H1 (cell line): ENCODE measurements at regions not wholly inside any gene's neighbourhood (a gene's known extent, or its start where the extent isn't known, plus 50 kb on each side); places are given as distances from the start of the nearest gene placed in this dataset.

ENCODE experiments used
- CTCF ChIA-PET: fragments of 300-600 bp; sonication (Branson Sonifier 250); formaldehyde crosslinking; loops from one replicate; lab custom pipeline; 2021; ENCODE audit not compliant: partially characterized antibody; lab: Charles Lee
- POLR2A ChIA-PET: fragments of 300-600 bp; sonication (Branson Sonifier 250); formaldehyde crosslinking; loops from one replicate; lab custom pipeline; 2021; ENCODE audit warnings: inconsistent platforms; ENCODE audit not compliant: partially characterized antibody; lab: Charles Lee
- DNase-seq, 2 experiments: peaks; one replicate each; pipeline versions ENCODE4 v3.0.0 to v3.0.0-alpha.2; 2010 to 2022; ENCODE audit warnings: low spot score in 2 of 2, low read depth in 1 of 2, mixed read lengths in 1 of 2
- FAIRE-seq: peaks from 2 replicates; lab custom pipeline; 2011; peaks lifted over from hg19 to GRCh38; lab: Jason Lieb, UNC
- H2AFZ ChIP-seq: 2 replicates; pipeline ENCODE4 v1.8.1; 2012; ENCODE audit warnings: low read length, inconsistent platforms
- H2AK5ac ChIP-seq: 2 replicates; pipeline ENCODE4 v1.6.1; 2013; ENCODE audit warnings: low read depth, low read length
- H2BK120ac ChIP-seq: replicated peaks from 2 replicates; pipeline ENCODE3; 2013; ENCODE audit warnings: low read depth, low read length, inconsistent platforms
- H2BK12ac ChIP-seq: 2 replicates; pipeline ENCODE4 v1.6.1; 2013; ENCODE audit warnings: low read depth, low read length
- H2BK15ac ChIP-seq: 2 replicates; pipeline ENCODE4 v1.6.1; 2013; ENCODE audit warnings: low read length
- H2BK20ac ChIP-seq: 2 replicates; pipeline ENCODE4 v1.6.1; 2013; ENCODE audit warnings: low read length
- H2BK5ac ChIP-seq: 2 replicates; pipeline ENCODE4 v1.6.1; 2013; ENCODE audit warnings: low read depth, low read length
- H3K14ac ChIP-seq: 2 replicates; pipeline ENCODE4 v1.6.1; 2013; ENCODE audit warnings: inconsistent platforms; ENCODE audit not compliant: insufficient read length
- H3K18ac ChIP-seq: 2 replicates; pipeline ENCODE4 v1.6.1; 2013; ENCODE audit warnings: low read length; ENCODE audit errors: extremely low read depth
- H3K23ac ChIP-seq: 2 replicates; pipeline ENCODE4 v1.6.1; 2013; ENCODE audit warnings: inconsistent platforms; ENCODE audit not compliant: insufficient read length
- H3K23me2 ChIP-seq: 2 replicates; pipeline ENCODE4 v1.6.1; 2013; ENCODE audit warnings: low read depth, low read length
- H3K27ac ChIP-seq: 2 replicates; pipeline ENCODE4 v1.6.1; 2011; ENCODE audit warnings: low read depth, low read length, inconsistent platforms
- H3K27me3 ChIP-seq, 4 experiments: replicated peaks in 1 of 4; 1 replicate in 1 of 4; 2 replicates in 3 of 4; pipeline versions ENCODE4 v1.6.1 to v1.8.1; 2011 to 2013; ENCODE audit warnings: low read length in 3 of 4, mild to moderate bottlenecking in 3 of 4, inconsistent platforms in 2 of 4, mixed read lengths in 2 of 4, moderate library complexity in 1 of 4; ENCODE audit not compliant: control insufficient read depth in 3 of 4, insufficient read depth in 3 of 4; ENCODE audit errors: extremely low read depth in 1 of 4
- H3K36me3 ChIP-seq, 4 experiments: 2 replicates each; pipeline versions ENCODE4 v1.6.1 to v1.8.1; 2011 to 2013; ENCODE audit warnings: mild to moderate bottlenecking in 4 of 4, low read length in 3 of 4, moderate library complexity in 2 of 4, control low read depth in 1 of 4, inconsistent platforms in 1 of 4; ENCODE audit not compliant: insufficient read depth in 4 of 4, control insufficient read depth in 2 of 4
- H3K4ac ChIP-seq: replicated peaks from 2 replicates; pipeline ENCODE3; 2013; ENCODE audit warnings: low read length, low read depth, mixed read lengths, inconsistent platforms; ENCODE audit not compliant: insufficient read length
- H3K4me1 ChIP-seq, 4 experiments: replicated peaks in 1 of 4; 1 replicate in 1 of 4; 2 replicates in 3 of 4; pipeline versions ENCODE4 v1.6.1 to v1.8.1; 2011 to 2013; ENCODE audit warnings: low read length in 3 of 4, inconsistent platforms in 2 of 4, mixed read lengths in 1 of 4; ENCODE audit not compliant: insufficient read depth in 4 of 4, control insufficient read depth in 3 of 4
- H3K4me2 ChIP-seq, 2 experiments: 2 replicates each; pipeline versions ENCODE4 v1.6.1 to v1.8.1; 2011 to 2013; ENCODE audit warnings: low read depth in 2 of 2, low read length in 2 of 2, control low read depth in 1 of 2, inconsistent platforms in 1 of 2, mild to moderate bottlenecking in 1 of 2; ENCODE audit not compliant: insufficient read depth in 1 of 2
- H3K4me3 ChIP-seq, 4 experiments: fragments of 200-600, 300-600 bp in 1 of 4; sonication (generic), shearing (Covaris generic), sonication (Bioruptor Twin) in 1 of 4; 2 replicates each; pipeline versions ENCODE4 v1.5.1 to v1.8.1; 2011 to 2016; ENCODE audit warnings: low read length in 4 of 4, low read depth in 3 of 4, control low read depth in 2 of 4, inconsistent platforms in 2 of 4, mild to moderate bottlenecking in 2 of 4, mixed read lengths in 1 of 4, moderate library complexity in 1 of 4; ENCODE audit not compliant: insufficient read depth in 2 of 4; ENCODE audit errors: extremely low read depth in 1 of 4
- H3K56ac ChIP-seq: replicated peaks from 2 replicates; pipeline ENCODE3; 2013; ENCODE audit warnings: low read depth, mild to moderate bottlenecking, mixed read lengths, low read length, inconsistent platforms; ENCODE audit not compliant: insufficient read length
- H3K79me1 ChIP-seq: 2 replicates; pipeline ENCODE4 v1.6.1; 2013; ENCODE audit warnings: low read depth, low read length, control low read depth
- H3K79me2 ChIP-seq, 2 experiments: 2 replicates each; pipeline versions ENCODE4 v1.6.1 to v1.8.1; 2012 to 2013; ENCODE audit warnings: low read length in 2 of 2, mild to moderate bottlenecking in 2 of 2, inconsistent platforms in 1 of 2; ENCODE audit not compliant: insufficient read depth in 2 of 2, control insufficient read depth in 1 of 2
- H3K9ac ChIP-seq, 4 experiments: replicated peaks in 1 of 4; 1 replicate in 1 of 4; 2 replicates in 3 of 4; pipeline versions ENCODE4 v1.6.1 to v1.8.1; 2011 to 2013; ENCODE audit warnings: low read depth in 3 of 4, low read length in 3 of 4, control low read depth in 2 of 4, mild to moderate bottlenecking in 2 of 4, moderate library complexity in 2 of 4, inconsistent platforms in 1 of 4; ENCODE audit errors: extremely low read depth in 1 of 4
- H3K9me3 ChIP-seq, 2 experiments: 2 replicates each; pipeline versions ENCODE4 v1.6.1 to v1.8.1; 2012 to 2013; ENCODE audit warnings: mild to moderate bottlenecking in 2 of 2, moderate library complexity in 2 of 2, control low read depth in 1 of 2, inconsistent platforms in 1 of 2, low read depth in 1 of 2, low read length in 1 of 2, mixed read lengths in 1 of 2; ENCODE audit not compliant: insufficient read depth in 2 of 2
- H4K20me1 ChIP-seq, 2 experiments: replicated peaks in 1 of 2; 2 replicates each; pipeline versions ENCODE3 to v1.8.1; 2011 to 2013; ENCODE audit warnings: inconsistent platforms in 2 of 2, low read length in 2 of 2, mild to moderate bottlenecking in 1 of 2; ENCODE audit not compliant: insufficient read depth in 2 of 2, control insufficient read depth in 1 of 2
- H4K5ac ChIP-seq: 2 replicates; pipeline ENCODE4 v1.6.1; 2013; ENCODE audit warnings: low read length, low read depth, mixed read lengths, inconsistent platforms; ENCODE audit not compliant: insufficient read length
- H4K8ac ChIP-seq: 2 replicates; pipeline ENCODE4 v1.8.0; 2013; ENCODE audit warnings: mild to moderate bottlenecking, moderate library complexity, low read length, inconsistent platforms; ENCODE audit not compliant: insufficient read depth; ENCODE audit errors: extremely low read depth
- H4K91ac ChIP-seq: replicated peaks from 2 replicates; pipeline ENCODE3; 2013; ENCODE audit warnings: low read length, mixed read lengths, inconsistent platforms; ENCODE audit not compliant: insufficient read length
- GTF2F1 ChIP-seq: IDR thresholded peaks from 2 replicates; pipeline ENCODE4 v1.6.1; 2012; ENCODE audit warnings: low read depth, low read length, improper control_type of control experiment, borderline replicate concordance
- MAFK ChIP-seq: IDR thresholded peaks from 2 replicates; pipeline ENCODE4 v1.6.1; 2012; ENCODE audit warnings: low read depth, mild to moderate bottlenecking, improper control_type of control experiment, low read length
- POLR2A ChIP-seq, 2 experiments: IDR thresholded peaks; 1 replicate in 1 of 2; 2 replicates in 1 of 2; pipeline ENCODE4 v1.6.1; 2011; ENCODE audit warnings: low read depth in 2 of 2, low read length in 2 of 2, mild to moderate bottlenecking in 2 of 2; ENCODE audit errors: control extremely low read depth in 1 of 2
- TEAD4 ChIP-seq: IDR thresholded peaks from 2 replicates; pipeline ENCODE4 v1.6.1; 2012; ENCODE audit warnings: low read depth, low read length, inconsistent platforms, mixed read lengths
- WGBS, 2 experiments: shearing (Covaris generic) in 1 of 2; methylation state at CpG; one replicate each; pipeline versions ENCODE4 v1.1.6 to v1.1.7; 2013 to 2015; ENCODE audit warnings: low lambda C conversion rate in 2 of 2, mixed read lengths in 2 of 2, inconsistent platforms in 1 of 2, low coverage in 1 of 2, missing lambda C conversion rate in 1 of 2; ENCODE audit not compliant: insufficient replicate concordance in 2 of 2, insufficient coverage in 1 of 2, insufficient read length in 1 of 2; ENCODE audit errors: extremely low coverage in 1 of 2, missing lambda C conversion rate in 1 of 2; 5-methylcytosine and 5-hydroxymethylcytosine counted together
- TF ChIP-seq, protein P1 (sequence below): IDR thresholded peaks from 2 replicates; pipeline ENCODE4 v1.6.1; 2012; ENCODE audit warnings: inconsistent platforms

DNA sequence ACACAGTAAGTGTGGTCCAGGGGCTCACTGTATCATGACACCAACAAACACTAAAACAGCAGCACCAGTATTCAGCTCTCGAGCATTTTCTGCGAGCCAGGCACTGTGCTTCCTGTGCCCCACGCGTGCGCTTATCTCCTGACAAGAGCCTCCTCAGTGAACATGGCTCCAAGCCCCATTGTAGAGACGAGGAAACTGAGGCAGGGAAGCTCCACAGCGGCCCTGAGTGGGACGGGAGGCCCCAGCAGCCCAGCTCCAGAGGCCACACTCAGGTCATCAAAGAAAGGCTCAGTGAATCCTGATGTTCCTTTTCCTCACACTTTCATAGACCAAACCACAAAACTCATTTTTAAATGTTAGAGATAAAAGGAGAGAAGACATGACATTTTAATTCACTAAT, 113.1 kb downstream of the TPRA1 start:
- Histone ChIP-seq H3K18ac (no peak overlapping the region), H2BK12ac (no peak overlapping the region), H3K4me3 (no peak overlapping the region)
- CTCF ChIA-PET, result interaction anchor here (1.4 kb wide), 1 partner anchor 67 kb away, joined by 3 read pairs; no protein-coding TSS in a partner anchor
- no peak for TF ChIP-seq GTF2F1
- TF ChIP-seq, protein P1, sequence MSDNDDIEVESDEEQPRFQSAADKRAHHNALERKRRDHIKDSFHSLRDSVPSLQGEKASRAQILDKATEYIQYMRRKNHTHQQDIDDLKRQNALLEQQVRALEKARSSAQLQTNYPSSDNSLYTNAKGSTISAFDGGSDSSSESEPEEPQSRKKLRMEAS, result no peak
- no peak for TF ChIP-seq MAFK
- no peak for TF ChIP-seq POLR2A (IDR thresholded peaks at IDR 0.05; ENCODE audit: control extremely low read depth in 1 of 2, low read depth in 2 of 2, low read length in 2 of 2)
- TF ChIP-seq TEAD4, result no peak
- TF ChIP-seq, all 59 proteins: peak for 0
- no peak overlapping the region; the same call in 1 of the 2 replicates for H2BK15ac ChIP-seq
- H3K4me2 ChIP-seq, result no peak overlapping the region
- H3K27ac ChIP-seq, result no peak overlapping the region
- DNase-seq, result no peak
- no peaks in the 10 kb centered on the region for H3K79me1 ChIP-seq
- 97% methylated on average over 8 of the region's 8 CpGs; no CpG with 5 or more reads in 1 of the 2 experiments for WGBS, 2 experiments
- no peak overlapping the region for H2AK5ac ChIP-seq
- no peak overlapping the region for H3K14ac ChIP-seq
- H3K23ac ChIP-seq, result no peak overlapping the region
- H2BK120ac ChIP-seq, result no peak overlapping the region
- no peaks in the 10 kb centered on the region for H3K36me3 ChIP-seq
- POLR2A ChIA-PET, result no interaction called here
- FAIRE-seq, result no peak
- no peak overlapping the region for H4K8ac ChIP-seq
- no peak overlapping the region for H2AFZ ChIP-seq
- H3K23me2 ChIP-seq, result no peaks in the 10 kb centered on the region; the same call in 1 of the 2 replicates
- no peak overlapping the region for H4K91ac ChIP-seq
- H3K4ac ChIP-seq, result no peak overlapping the region
- peaks cover 0 to 10% (median 6%) of the 10 kb centered on the region in 4 experiments; a peak in 4 of 7 replicates for H3K4me1 ChIP-seq
- H2BK5ac ChIP-seq, result no peak overlapping the region
- H3K9ac ChIP-seq, result no peak overlapping the region
- no peaks in the 10 kb centered on the region for H3K9me3 ChIP-seq
- no peak overlapping the region for H3K56ac ChIP-seq
- H2BK20ac ChIP-seq, result 0 out of 2 replicates have a peak overlapping the region, but pooled peaks have one; percentile 61
- no peaks in the 10 kb centered on the region for H3K27me3 ChIP-seq
- no peaks in the 10 kb centered on the region for H3K79me2 ChIP-seq
- no peak overlapping the region for H4K5ac ChIP-seq
- H4K20me1 ChIP-seq, result no peaks in the 10 kb centered on the region
